ENCODE measurements at regions not wholly inside any gene's neighbourhood (a gene's known extent, or its start where the extent isn't known, plus 50 kb on each side); places are given as distances from the start of the nearest gene placed in this dataset.

GRCh38 chr6:144768551-144769075 is 483.5 kb downstream of the UTRN start:
- Histone ChIP-seq H3K27ac (no peak overlapping the region), H3K36me3 (no peaks in the 10 kb centered on the region), H3K4me3 (no peak overlapping the region), H3K9me3 (no peaks in the 10 kb centered on the region), H3K27me3 (no peaks in the 10 kb centered on the region), H3K4me1 (no peaks in the 10 kb centered on the region), H3K9ac (ENCODE audit: low read depth in 2 of 2, low read length in 2 of 2) (no peak overlapping the region)
- intact Hi-C loops (cut with DNase I), result no loop called here
- TF ChIP-seq CTCF (IDR thresholded peaks at IDR 0.05), result no peak
- DNase-seq, result no peak

- Histone ChIP-seq H3K4me3 (no peak overlapping the region), H3K9ac (ENCODE audit: low read depth in 2 of 2, low read length in 2 of 2) (no peak overlapping the region), H3K4me1 (no peaks in the 10 kb centered on the region), H3K27me3 (no peaks in the 10 kb centered on the region), H3K36me3 (no peaks in the 10 kb centered on the region), H3K9me3 (no peaks in the 10 kb centered on the region), H3K27ac (no peak overlapping the region)
- DNase-seq, result no peak
- TF ChIP-seq CTCF (IDR thresholded peaks at IDR 0.05), result no peak
- intact Hi-C loops (cut with DNase I), result no loop called here
These were observed 484.0 kb downstream of the UTRN start for GRCh38 chr6:144769142-144769541.

- no peak for TF ChIP-seq CTCF (IDR thresholded peaks at IDR 0.05)
- no peaks in the 10 kb centered on the region for H3K9me3 ChIP-seq
- intact Hi-C loops (cut with DNase I), result loop anchor here (10.0 kb wide), 1 partner anchor 191 kb away; no protein-coding TSS in a partner anchor
- H3K4me3 ChIP-seq, result no peak overlapping the region
- no peak for DNase-seq
- no peaks in the 10 kb centered on the region for H3K36me3 ChIP-seq
- no peak overlapping the region for H3K9ac ChIP-seq (ENCODE audit: low read depth in 2 of 2, low read length in 2 of 2)
- no peaks in the 10 kb centered on the region for H3K27me3 ChIP-seq
- H3K4me1 ChIP-seq, result no peaks in the 10 kb centered on the region
- no peak overlapping the region for H3K27ac ChIP-seq
These were observed 491.1 kb downstream of the UTRN start for GRCh38 chr6:144776031-144776819.

GRCh38 chr6:144777249-144777648 is 492.1 kb downstream of the UTRN start:
- Histone ChIP-seq H3K9ac (ENCODE audit: low read depth in 2 of 2, low read length in 2 of 2) (no peak overlapping the region), H3K27me3 (no peaks in the 10 kb centered on the region), H3K36me3 (no peaks in the 10 kb centered on the region), H3K4me3 (no peak overlapping the region), H3K9me3 (no peaks in the 10 kb centered on the region), H3K27ac (no peak overlapping the region), H3K4me1 (no peaks in the 10 kb centered on the region)
- intact Hi-C loops (cut with DNase I), result loop anchor here (10.0 kb wide), 1 partner anchor 192 kb away; no protein-coding TSS in a partner anchor
- TF ChIP-seq CTCF (IDR thresholded peaks at IDR 0.05), result no peak
- no peak for DNase-seq

- Histone ChIP-seq H3K27me3 (no peaks in the 10 kb centered on the region), H3K4me3 (no peak overlapping the region), H3K9ac (ENCODE audit: low read depth in 2 of 2, low read length in 2 of 2) (no peak overlapping the region), H3K4me1 (no peaks in the 10 kb centered on the region), H3K27ac (no peak overlapping the region), H3K9me3 (no peaks in the 10 kb centered on the region), H3K36me3 (no peaks in the 10 kb centered on the region)
- TF ChIP-seq CTCF (IDR thresholded peaks at IDR 0.05), result no peak
- no peak for DNase-seq
- intact Hi-C loops (cut with DNase I), result loop anchor here (10.0 kb wide), 1 partner anchor 193 kb away; no protein-coding TSS in a partner anchor
These were observed 492.9 kb downstream of the UTRN start for GRCh38 chr6:144778056-144778455.
